Endodermal cell (in vitro differentiated cells): ENCODE measurements at regions not wholly inside any gene's neighbourhood (a gene's known extent, or its start where the extent isn't known, plus 50 kb on each side); places are given as distances from the start of the nearest gene placed in this dataset.

Experiments
- DNase-seq: peaks from one replicate; pipeline ENCODE4 v3.0.0-alpha.2; 2017
- H3K27ac ChIP-seq: 2 replicates; pipeline ENCODE4 v1.5.1; 2013; ENCODE audit warnings: mild to moderate bottlenecking, low read depth, low read length, moderate library complexity
- H3K27me3 ChIP-seq: 2 replicates; pipeline ENCODE4 v1.6.1; 2013; ENCODE audit warnings: mild to moderate bottlenecking, low read length, moderate library complexity; ENCODE audit not compliant: insufficient read depth, control insufficient read depth, poor library complexity, severe bottlenecking
- H3K36me3 ChIP-seq: 2 replicates; pipeline ENCODE4 v1.7.0; 2013; ENCODE audit warnings: mild to moderate bottlenecking, low read length, moderate library complexity; ENCODE audit not compliant: control insufficient read depth, insufficient read depth
- H3K4me1 ChIP-seq: one replicate; pipeline ENCODE4 v1.7.0; 2013; ENCODE audit warnings: low read length; ENCODE audit not compliant: control insufficient read depth, insufficient read depth
- H3K4me3 ChIP-seq: 2 replicates; pipeline ENCODE4 v1.5.1; 2013; ENCODE audit warnings: mild to moderate bottlenecking, low read length, moderate library complexity
- H3K9ac ChIP-seq: 2 replicates; pipeline ENCODE4 v1.6.1; 2013; ENCODE audit warnings: mild to moderate bottlenecking, low read length, moderate library complexity; ENCODE audit not compliant: poor library complexity, severe bottlenecking; ENCODE audit errors: extremely low read depth
- H3K9me3 ChIP-seq: 2 replicates; pipeline ENCODE4 v1.6.1; 2013; ENCODE audit warnings: mild to moderate bottlenecking, low read length, moderate library complexity; ENCODE audit not compliant: control insufficient read depth
- H3K27ac Mint-ChIP-seq: 2 replicates; pipeline ENCODE4 v1.8.0; 2020; ENCODE audit warnings: mixed read lengths
- H3K27me3 Mint-ChIP-seq: 2 replicates; pipeline ENCODE4 v1.8.0; 2021; ENCODE audit warnings: mild to moderate bottlenecking, mixed read lengths; ENCODE audit not compliant: insufficient read depth
- H3K36me3 Mint-ChIP-seq: 2 replicates; pipeline ENCODE4 v1.8.0; 2020; ENCODE audit warnings: low read depth, mixed read lengths
- H3K4me1 Mint-ChIP-seq: 2 replicates; pipeline ENCODE4 v1.8.0; 2020; ENCODE audit warnings: mixed read lengths
- H3K4me3 Mint-ChIP-seq: 2 replicates; pipeline ENCODE4 v1.8.0; 2020; ENCODE audit warnings: mild to moderate bottlenecking, moderate library complexity, mixed read lengths
- H3K9me3 Mint-ChIP-seq: 2 replicates; pipeline ENCODE4 v1.8.0; 2020; ENCODE audit warnings: mild to moderate bottlenecking, mixed read lengths
- CTCF ChIP-seq: fragments of 200-600 bp; sonication (generic); conservative IDR thresholded peaks from 2 replicates; pipeline ENCODE4 v1.5.0; 2021; ENCODE audit warnings: antibody characterized with exemption, mild to moderate bottlenecking
- WGBS, 2 experiments: methylation state at CpG; one replicate each; pipeline versions ENCODE4 v1.1.5 to v1.1.7; 2013; ENCODE audit warnings: missing lambda C conversion rate in 2 of 2, mixed read lengths in 1 of 2; ENCODE audit not compliant: insufficient coverage in 1 of 2, insufficient read length in 1 of 2; 5-methylcytosine and 5-hydroxymethylcytosine counted together

- Mint-ChIP-seq H3K9me3 (no peaks in the 10 kb centered on the region), H3K27ac (no peak overlapping the region), H3K36me3 (no peaks in the 10 kb centered on the region), H3K27me3 (no peaks in the 10 kb centered on the region), H3K4me3 (no peak overlapping the region), H3K4me1 (no peaks in the 10 kb centered on the region)
- Histone ChIP-seq H3K27ac (no peak overlapping the region), H3K9me3 (no peaks in the 10 kb centered on the region), H3K4me3 (no peak overlapping the region), H3K4me1 (no peaks in the 10 kb centered on the region), H3K27me3 (no peaks in the 10 kb centered on the region), H3K9ac (no peak overlapping the region), H3K36me3 (no peaks in the 10 kb centered on the region)
- no peak for DNase-seq
- no CpG with 5 or more reads among the region's 2 CpGs for WGBS, 2 experiments
- no peak for TF ChIP-seq CTCF
Observed at GRCh38 chr4:120403296-120403695, 336.6 kb upstream of the MAD2L1 start.

- H3K27ac Mint-ChIP-seq, result no peak overlapping the region
- no peaks in the 10 kb centered on the region for H3K27me3 Mint-ChIP-seq
- H3K36me3 ChIP-seq, result no peaks in the 10 kb centered on the region
- no peak overlapping the region for H3K27ac ChIP-seq
- H3K4me1 Mint-ChIP-seq, result no peaks in the 10 kb centered on the region
- H3K27me3 ChIP-seq, result no peaks in the 10 kb centered on the region
- H3K4me3 Mint-ChIP-seq, result no peak overlapping the region
- no peaks in the 10 kb centered on the region for H3K4me1 ChIP-seq
- H3K4me3 ChIP-seq, result no peak overlapping the region
- H3K9me3 ChIP-seq, result no peaks in the 10 kb centered on the region
- no peak for TF ChIP-seq CTCF
- H3K36me3 Mint-ChIP-seq, result no peaks in the 10 kb centered on the region
- 89 to 100% methylated on average over 3 to 4 of the region's 4 CpGs for WGBS, 2 experiments
- no peak overlapping the region for H3K9ac ChIP-seq
- no peaks in the 10 kb centered on the region for H3K9me3 Mint-ChIP-seq
- no peak for DNase-seq
Observed at GRCh38 chr4:120400441-120400840, 333.8 kb upstream of the MAD2L1 start.

GRCh38 chr4:120399826-120400225 is 333.2 kb upstream of the MAD2L1 start:
- Histone ChIP-seq H3K4me1 (no peaks in the 10 kb centered on the region), H3K27ac (no peak overlapping the region), H3K9me3 (no peaks in the 10 kb centered on the region), H3K9ac (no peak overlapping the region), H3K27me3 (no peaks in the 10 kb centered on the region), H3K36me3 (no peaks in the 10 kb centered on the region), H3K4me3 (no peak overlapping the region)
- H3K27ac Mint-ChIP-seq, result no peak overlapping the region
- no peaks in the 10 kb centered on the region for H3K9me3 Mint-ChIP-seq
- TF ChIP-seq CTCF, result no peak
- no peaks in the 10 kb centered on the region for H3K27me3 Mint-ChIP-seq
- 83 to 100% methylated on average over 1 of the region's 1 CpG for WGBS, 2 experiments
- no peak for DNase-seq
- H3K36me3 Mint-ChIP-seq, result no peaks in the 10 kb centered on the region
- H3K4me1 Mint-ChIP-seq, result no peaks in the 10 kb centered on the region
- no peak overlapping the region for H3K4me3 Mint-ChIP-seq
